PC-3 (cell line): ENCODE measurements at regions not wholly inside any gene's neighbourhood (a gene's known extent, or its start where the extent isn't known, plus 50 kb on each side); places are given as distances from the start of the nearest gene placed in this dataset.

ENCODE experiments used
- ATAC-seq: fragments of 200-7000 bp; cut with Tn5 transposase; 2 replicates; pipeline ENCODE4 v1.9.1; 2020; ENCODE audit warnings: mild to moderate bottlenecking, moderate library complexity
- BruUV-seq: library from RNA; stranded (reverse); fragments of 400-500 nt; replicated peaks from 2 replicates; lab custom pipeline; 2021; lab: Mats Ljungman, UMichigan
- CTCF ChIA-PET: fragments of 300-600 bp; sonication (Branson Sonifier 250); formaldehyde crosslinking; loops from one replicate; lab custom pipeline; 2022; ENCODE audit warnings: antibody characterized with exemption; lab: Charles Lee
- POLR2A ChIA-PET: fragments of 300-600 bp; sonication (Branson Sonifier 250); formaldehyde crosslinking; loops from one replicate; lab custom pipeline; 2022; ENCODE audit warnings: antibody characterized with exemption; ENCODE audit not compliant: unreplicated experiment; lab: Charles Lee
- DNase-seq: peaks from one replicate; pipeline ENCODE4 v3.0.0-alpha.2; 2015
- H2AFZ ChIP-seq: fragments of 300-600 bp; sonication (generic); 2 replicates; pipeline ENCODE4 v1.6.0; 2016; ENCODE audit warnings: antibody characterized with exemption, low read length
- H3F3A ChIP-seq: fragments of 300-600 bp; sonication (generic); one replicate; pipeline ENCODE4 v1.6.0; 2017; ENCODE audit warnings: antibody characterized with exemption, low read length, control low read depth, mild to moderate bottlenecking; ENCODE audit not compliant: unreplicated experiment
- H3K27ac ChIP-seq: fragments of 300-600 bp; sonication (generic); 2 replicates; pipeline ENCODE4 v1.5.1; 2016; ENCODE audit warnings: mild to moderate bottlenecking, low read length
- H3K27me3 ChIP-seq: fragments of 300-600 bp; sonication (generic); 2 replicates; pipeline ENCODE4 v1.6.1; 2016; ENCODE audit warnings: low read length, mixed read lengths
- H3K36me3 ChIP-seq: fragments of 300-600 bp; sonication (generic); 2 replicates; pipeline ENCODE4 v1.6.1; 2016; ENCODE audit warnings: low read depth, mixed run types, low read length, mixed read lengths
- H3K4me1 ChIP-seq: fragments of 300-600 bp; sonication (generic); 2 replicates; pipeline ENCODE4 v1.5.1; 2016; ENCODE audit warnings: low read length; ENCODE audit not compliant: insufficient read depth
- H3K4me2 ChIP-seq: fragments of 300-600 bp; sonication (generic); 2 replicates; pipeline ENCODE4 v1.6.0; 2016; ENCODE audit warnings: low read length
- H3K4me3 ChIP-seq: fragments of 300-600 bp; sonication (generic); 2 replicates; pipeline ENCODE4 v1.5.1; 2016; ENCODE audit warnings: mild to moderate bottlenecking, low read length, mixed read lengths
- H3K79me2 ChIP-seq: fragments of 300-600 bp; sonication (generic); 2 replicates; pipeline ENCODE4 v1.6.1; 2017; ENCODE audit warnings: low read length, mixed read lengths
- H3K9ac ChIP-seq: fragments of 300-600 bp; sonication (generic); 2 replicates; pipeline ENCODE4 v1.6.0; 2016; ENCODE audit warnings: mild to moderate bottlenecking, low read length
- H3K9me2 ChIP-seq: fragments of 300-600 bp; sonication (generic); replicated peaks from 2 replicates; pipeline ENCODE4 v1.6.1; 2016; ENCODE audit warnings: mixed run types, low read length, mixed read lengths
- H3K9me3 ChIP-seq: fragments of 300-600 bp; sonication (generic); 2 replicates; pipeline ENCODE4 v1.6.1; 2016; ENCODE audit warnings: low read length, mixed read lengths
- H4K20me1 ChIP-seq: fragments of 300-600 bp; sonication (generic); 2 replicates; pipeline ENCODE4 v1.6.1; 2016; ENCODE audit warnings: low read length, mixed read lengths
- CTCF ChIP-seq: fragments of 300-600 bp; sonication (generic); conservative IDR thresholded peaks from 2 replicates; pipeline ENCODE4 v1.5.1; 2017; ENCODE audit warnings: antibody characterized with exemption, low read depth, mild to moderate bottlenecking, low read length
- EZH2 ChIP-seq: fragments of 300-600 bp; sonication (generic); IDR thresholded peaks from one replicate; pipeline ENCODE4 v1.6.1; 2017; ENCODE audit warnings: antibody characterized with exemption, mild to moderate bottlenecking, low read length; ENCODE audit not compliant: unreplicated experiment
- EZH2phosphoT487 ChIP-seq: fragments of 300-600 bp; sonication (generic); IDR thresholded peaks from 2 replicates; pipeline ENCODE4 v1.6.1; 2018; ENCODE audit warnings: mild to moderate bottlenecking, antibody characterized with exemption, low read length, borderline replicate concordance
- intact Hi-C: fragments of 100-400 bp; cut with micrococcal nuclease; formaldehyde crosslinking; loops from 2 replicates; pipeline ENCODE4 v1.9.0; 2023

GRCh38 chr3:59284926-59285325 lies 235.1 kb upstream of the CFAP20DC start:
- intact Hi-C loops = no loop called here
- Histone ChIP-seq H3K4me3 (no peak overlapping the region), H3K4me2 (no peak overlapping the region), H4K20me1 (no peaks in the 10 kb centered on the region), H3K9me2 (no peaks in the 10 kb centered on the region), H3F3A (no peaks in the 10 kb centered on the region), H3K79me2 (no peaks in the 10 kb centered on the region), H3K36me3 (no peaks in the 10 kb centered on the region), H3K27me3 (no peaks in the 10 kb centered on the region), H3K9ac (no peak overlapping the region), H3K4me1 (peaks cover 14% of the 10 kb centered on the region), H3K9me3 (no peaks in the 10 kb centered on the region), H2AFZ (no peak overlapping the region), H3K27ac (no peak overlapping the region)
- DNase-seq (no peak), ATAC-seq (no peak)
- ChIA-PET POLR2A (no interaction called here), CTCF (no interaction called here)
- no peak for TF ChIP-seq EZH2
- BruUV-seq = no TSS peak

- no peaks in the 10 kb centered on the region for H3K36me3 ChIP-seq
- peaks cover 15% of the 10 kb centered on the region; the same call in 1 of the 2 replicates for H3K4me1 ChIP-seq
- DNase-seq = peak; percentile 63
- no peaks in the 10 kb centered on the region for H3F3A ChIP-seq
- peak; percentile 76 for ATAC-seq
- no peaks in the 10 kb centered on the region for H3K9me3 ChIP-seq
- no TSS peak for BruUV-seq
- intact Hi-C loops = loop anchor here (1.0 to 2.0 kb wide), 2 partner anchors 33 to 67 kb away; no protein-coding TSS in a partner anchor
- ChIA-PET CTCF (interaction anchor here (0.5 kb wide), 1 partner anchor 172 kb away, joined by 4 read pairs; no protein-coding TSS in a partner anchor), POLR2A (no interaction called here)
- H2AFZ ChIP-seq = no peak overlapping the region
- no peaks in the 10 kb centered on the region for H4K20me1 ChIP-seq
- H3K4me2 ChIP-seq = no peak overlapping the region
- no peaks in the 10 kb centered on the region for H3K9me2 ChIP-seq
- H3K27ac ChIP-seq = no peak overlapping the region
- no peak overlapping the region for H3K9ac ChIP-seq
- no peak overlapping the region for H3K4me3 ChIP-seq
- H3K27me3 ChIP-seq = no peaks in the 10 kb centered on the region
- TF ChIP-seq EZH2phosphoT487 (no peak), EZH2 (no peak), CTCF (no peak)
- H3K79me2 ChIP-seq = no peaks in the 10 kb centered on the region
These were observed 230.3 kb upstream of the CFAP20DC start for GRCh38 chr3:59280113-59280512.

GRCh38 chr3:59277816-59278215 lies 228.0 kb upstream of the CFAP20DC start:
- no peak overlapping the region for H3K27ac ChIP-seq
- H3K4me1 ChIP-seq = peaks cover 23% of the 10 kb centered on the region
- ChIA-PET POLR2A (no interaction called here), CTCF (no interaction called here)
- ATAC-seq (no peak), DNase-seq (no peak)
- no peak overlapping the region for H3K4me2 ChIP-seq
- H3K4me3 ChIP-seq = no peak overlapping the region
- H3K27me3 ChIP-seq = no peaks in the 10 kb centered on the region
- H3K36me3 ChIP-seq = no peaks in the 10 kb centered on the region
- no TSS peak for BruUV-seq
- no peak overlapping the region for H3K9ac ChIP-seq
- H3F3A ChIP-seq = no peaks in the 10 kb centered on the region
- H4K20me1 ChIP-seq = no peaks in the 10 kb centered on the region
- H3K9me3 ChIP-seq = no peaks in the 10 kb centered on the region
- no peaks in the 10 kb centered on the region for H3K79me2 ChIP-seq
- H2AFZ ChIP-seq = no peak overlapping the region
- intact Hi-C loops = loop anchor here (2.0 kb wide), 1 partner anchor 31 kb away; no protein-coding TSS in a partner anchor
- no peak for TF ChIP-seq CTCF
- TF ChIP-seq EZH2 = no peak
- no peak for TF ChIP-seq EZH2phosphoT487
- H3K9me2 ChIP-seq = no peaks in the 10 kb centered on the region
